ENCODE measurements at regions not wholly inside any gene's neighbourhood (a gene's known extent, or its start where the extent isn't known, plus 50 kb on each side); places are given as distances from the start of the nearest gene placed in this dataset.
"Not testable (repeated sequence)": the region's sequence is repeated elsewhere in the genome, so short reads cannot be mapped to it uniquely, and the experiment has no call there.

GRCh38 chr17:77834170-77835115 lies 124.1 kb upstream of the TNRC6C start:
- peak; percentile 65 for DNase-seq (ENCODE audit: low spot score)
- in situ Hi-C loops (cut with HindIII; ENCODE audit: low sequenced_read_pairs) = no loop called here

- DNase-seq (ENCODE audit: low spot score) = no peak
Measured at GRCh38 chr17:77836557-77837041, 121.9 kb upstream of the TNRC6C start.

GRCh38 chr17:77837072-77837471 lies 121.4 kb upstream of the TNRC6C start:
- DNase-seq (ENCODE audit: low spot score); in situ Hi-C loops (cut with HindIII; ENCODE audit: low sequenced_read_pairs): not testable (repeated sequence)

More at GRCh38 chr17:77836557-77837041, 121.9 kb upstream of the TNRC6C start:
- in situ Hi-C loops (cut with HindIII; ENCODE audit: low sequenced_read_pairs) = no loop called here

- no peak for DNase-seq (ENCODE audit: low spot score)
- in situ Hi-C loops (cut with HindIII; ENCODE audit: low sequenced_read_pairs) = no loop called here
Measured at GRCh38 chr17:77837917-77838316, 120.6 kb upstream of the TNRC6C start.

- in situ Hi-C loops (cut with HindIII; ENCODE audit: low sequenced_read_pairs) = no loop called here
- DNase-seq (ENCODE audit: low spot score) = no peak
Measured at GRCh38 chr17:77838748-77839697, 119.5 kb upstream of the TNRC6C start.

GRCh38 chr17:77839698-77840512 lies 118.6 kb upstream of the TNRC6C start:
- DNase-seq (ENCODE audit: low spot score) = no peak
- in situ Hi-C loops (cut with HindIII; ENCODE audit: low sequenced_read_pairs) = no loop called here

GRCh38 chr17:77840513-77841165 lies 117.9 kb upstream of the TNRC6C start:
- in situ Hi-C loops (cut with HindIII; ENCODE audit: low sequenced_read_pairs) = no loop called here
- DNase-seq (ENCODE audit: low spot score) = no peak

- no peak for DNase-seq (ENCODE audit: low spot score)
- in situ Hi-C loops (cut with HindIII; ENCODE audit: low sequenced_read_pairs) = no loop called here
Measured at GRCh38 chr17:77841742-77842527, 116.6 kb upstream of the TNRC6C start.

GRCh38 chr17:77842528-77843147 lies 115.9 kb upstream of the TNRC6C start:
- no peak for DNase-seq (ENCODE audit: low spot score)
- in situ Hi-C loops (cut with HindIII; ENCODE audit: low sequenced_read_pairs) = no loop called here

DNA sequence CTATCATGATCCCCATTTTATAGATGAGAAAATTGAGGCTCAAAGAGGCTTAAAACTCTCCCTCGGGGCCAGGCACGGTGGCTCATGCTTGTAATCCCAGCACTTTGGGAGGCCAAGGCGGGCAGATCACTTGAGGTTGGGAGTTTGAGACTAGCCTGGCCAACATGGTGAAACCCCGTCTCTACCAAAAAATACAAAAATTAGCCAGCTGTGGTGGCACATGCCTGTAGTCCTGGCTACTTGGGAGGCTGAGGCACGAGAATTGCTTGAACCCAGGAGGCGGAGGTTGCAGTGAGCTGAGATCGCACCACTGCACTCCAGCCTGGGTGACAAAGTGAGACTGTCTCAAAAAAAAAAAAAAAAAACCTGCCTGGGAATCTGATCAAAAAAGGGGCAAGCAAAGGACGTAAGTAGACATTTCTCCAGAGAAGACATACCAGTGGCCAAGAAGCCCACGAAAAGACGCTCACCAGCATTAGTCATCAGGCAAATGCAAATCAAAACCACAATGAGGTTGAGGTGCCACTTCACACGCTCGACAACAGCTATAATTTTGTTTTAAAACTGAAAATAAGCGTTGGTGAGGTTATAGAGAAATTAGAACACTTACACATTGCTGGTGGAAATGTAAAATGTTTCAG lies 115.1 kb upstream of the TNRC6C start:
- DNase-seq (ENCODE audit: low spot score); in situ Hi-C loops (cut with HindIII; ENCODE audit: low sequenced_read_pairs): not testable (repeated sequence)

DNA sequence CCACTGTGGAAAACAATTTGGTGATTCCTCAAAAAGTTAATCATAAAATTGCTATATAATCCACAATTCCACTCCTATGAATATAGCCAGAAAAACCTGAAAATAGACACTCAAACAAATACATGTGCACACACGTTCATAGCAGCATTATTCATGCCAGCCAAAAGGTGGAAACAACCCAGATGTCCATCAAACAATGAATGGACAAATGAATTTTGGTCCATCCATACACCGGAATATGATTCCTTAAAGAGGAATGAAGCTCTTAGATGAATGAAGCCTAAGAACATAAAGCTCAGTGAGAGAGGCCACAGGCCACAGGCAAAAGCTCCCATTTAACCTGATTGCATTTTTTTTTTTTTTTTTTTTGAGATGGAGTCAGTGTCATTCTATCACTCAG lies 114.6 kb upstream of the TNRC6C start:
- no peak for DNase-seq (ENCODE audit: low spot score)
- in situ Hi-C loops (cut with HindIII; ENCODE audit: low sequenced_read_pairs) = no loop called here

GRCh38 chr17:77844681-77845080 lies 113.8 kb upstream of the TNRC6C start:
- DNase-seq (ENCODE audit: low spot score) = no peak
- in situ Hi-C loops (cut with HindIII; ENCODE audit: low sequenced_read_pairs) = no loop called here

DNA sequence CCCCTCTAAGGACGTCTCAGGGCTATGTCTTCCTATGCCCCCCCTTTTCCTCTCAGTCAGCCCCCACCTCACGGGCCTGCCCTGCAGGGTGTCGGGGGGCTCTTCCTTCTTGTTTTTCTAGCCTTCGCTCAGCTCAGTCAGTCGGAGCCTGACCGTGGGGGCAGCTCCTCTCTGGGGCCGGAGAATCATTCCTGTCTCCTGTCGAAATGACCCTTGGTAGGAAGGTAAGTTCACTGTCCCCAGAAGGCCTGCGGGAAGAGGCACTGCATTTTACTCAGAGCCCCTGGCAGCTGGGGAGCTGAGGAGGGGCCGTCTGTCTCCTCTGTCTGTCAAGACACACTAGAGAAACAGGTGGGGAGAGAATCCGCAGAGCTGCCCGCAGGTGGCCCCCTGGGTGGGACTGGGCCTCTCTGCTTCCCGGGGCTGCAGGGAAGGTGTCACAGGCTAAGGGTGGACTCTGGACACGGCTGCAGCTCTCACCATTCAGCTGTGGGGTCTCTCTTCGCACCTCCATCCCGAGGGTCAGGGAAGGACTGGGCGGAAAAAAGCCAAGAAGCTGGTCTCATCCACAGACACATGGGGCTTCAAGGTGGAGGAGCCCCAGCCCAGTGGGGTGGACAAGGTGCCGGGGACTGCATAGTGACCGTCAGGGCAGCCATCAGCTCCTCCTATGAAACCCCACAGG lies 112.8 kb upstream of the TNRC6C start:
- in situ Hi-C loops (cut with HindIII; ENCODE audit: low sequenced_read_pairs) = no loop called here
- DNase-seq (ENCODE audit: low spot score) = no peak

DNA sequence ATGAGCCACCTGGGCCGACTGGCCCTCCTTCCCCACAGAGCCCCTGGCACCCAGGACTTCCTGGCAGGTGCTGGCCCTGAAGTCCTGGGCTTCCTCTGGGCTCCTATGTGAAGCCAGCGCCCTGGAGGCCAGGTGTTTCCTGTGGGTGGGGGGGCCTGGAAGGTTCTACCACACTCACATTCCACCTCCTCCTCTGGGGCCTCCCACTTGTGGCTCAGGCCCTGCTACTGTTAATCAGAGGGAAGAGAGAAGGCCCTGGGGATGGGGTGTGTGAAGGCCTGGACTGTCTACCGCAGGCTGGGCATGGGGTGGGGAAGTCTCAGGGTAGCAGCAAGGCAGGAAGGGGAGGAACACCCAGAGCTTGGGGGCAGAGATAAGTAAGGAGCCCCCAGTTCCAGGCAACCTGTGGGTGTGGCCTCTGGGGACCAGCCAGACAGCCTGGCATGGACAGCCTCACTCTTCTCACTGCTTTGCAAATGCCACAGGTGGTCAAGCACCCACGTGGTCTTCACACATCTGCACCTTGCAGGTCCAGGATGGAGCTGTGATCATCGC lies 111.9 kb upstream of the TNRC6C start:
- DNase-seq (ENCODE audit: low spot score) = no peak
- in situ Hi-C loops (cut with HindIII; ENCODE audit: low sequenced_read_pairs) = no loop called here

- in situ Hi-C loops (cut with HindIII; ENCODE audit: low sequenced_read_pairs) = no loop called here
- no peak for DNase-seq (ENCODE audit: low spot score)
Measured at GRCh38 chr17:77847221-77848085, 111.0 kb upstream of the TNRC6C start.

Data from G401 (cell line).